ENCODE measurements at regions not wholly inside any gene's neighbourhood (a gene's known extent, or its start where the extent isn't known, plus 50 kb on each side); places are given as distances from the start of the nearest gene placed in this dataset.

DNA sequence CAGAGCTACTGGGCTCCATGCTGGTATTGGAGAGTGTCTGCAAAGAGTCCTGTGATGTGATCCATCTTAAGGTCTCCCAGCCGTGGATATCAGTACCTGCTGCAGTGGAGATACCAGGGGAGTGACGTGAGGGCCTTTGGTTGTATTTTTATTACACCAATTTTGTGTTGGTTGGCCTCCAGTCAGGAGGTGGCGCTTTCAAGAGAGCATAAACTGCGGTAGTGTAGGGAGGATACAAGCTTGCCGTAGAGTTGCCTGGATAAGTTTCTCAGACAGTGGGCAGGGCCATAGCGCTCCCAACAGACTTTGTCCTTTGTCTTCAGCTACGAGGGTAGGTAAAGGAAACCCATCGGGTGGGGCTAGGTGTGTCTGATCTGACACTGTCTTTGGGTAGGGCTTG, 113.0 kb upstream of the CEP162 start:
- Histone ChIP-seq H3K36me3 (ENCODE audit: control insufficient read depth in 1 of 2, insufficient read depth in 2 of 2, low read length in 2 of 2) (no peaks in the 10 kb centered on the region), H3K79me2 (ENCODE audit: control insufficient read depth, insufficient read depth, low read length, poor library complexity) (no peaks in the 10 kb centered on the region), H3K9ac (ENCODE audit: low read length) (no peak overlapping the region), H3K23ac (ENCODE audit: low read length) (no peak overlapping the region), H3K27me3 (ENCODE audit: insufficient read depth, low read length) (no peaks in the 10 kb centered on the region), H2BK12ac (ENCODE audit: low read length) (no peak overlapping the region), H4K91ac (ENCODE audit: low read depth, low read length) (no peak overlapping the region), H2AFZ (ENCODE audit: insufficient read depth, low read length, poor library complexity) (no peak overlapping the region), H3K4me2 (ENCODE audit: low read length) (no peak overlapping the region), H3K4me1 (ENCODE audit: control insufficient read depth in 1 of 2, insufficient read depth in 2 of 2, low read length in 2 of 2) (no peaks in the 10 kb centered on the region), H3K27ac (ENCODE audit: low read depth, low read length) (no peak overlapping the region), H3K4me3 (ENCODE audit: low read depth, low read length) (no peak overlapping the region), H3K9me3 (ENCODE audit: insufficient read depth, low read depth, low read length) (no peaks in the 10 kb centered on the region), H3K4ac (ENCODE audit: low read depth, low read length) (no peak overlapping the region), H3K14ac (ENCODE audit: low read length) (no peak overlapping the region), H4K12ac (ENCODE audit: low read depth, low read length) (no peak overlapping the region), H3K79me1 (ENCODE audit: low read length) (no peaks in the 10 kb centered on the region), H4K8ac (ENCODE audit: low read depth, low read length) (no peak overlapping the region), H2AK5ac (ENCODE audit: low read length) (no peak overlapping the region), H2BK120ac (ENCODE audit: insufficient read depth, low read length, poor library complexity) (no peak overlapping the region), H3K18ac (ENCODE audit: low read length) (no peak overlapping the region), H2BK5ac (ENCODE audit: low read depth, low read length, poor library complexity) (no peak overlapping the region)
- WGBS (ENCODE audit: extremely low coverage, insufficient coverage, insufficient read length), result no CpG with 5 or more reads among the region's 8 CpGs
- no peak for DNase-seq

DNA sequence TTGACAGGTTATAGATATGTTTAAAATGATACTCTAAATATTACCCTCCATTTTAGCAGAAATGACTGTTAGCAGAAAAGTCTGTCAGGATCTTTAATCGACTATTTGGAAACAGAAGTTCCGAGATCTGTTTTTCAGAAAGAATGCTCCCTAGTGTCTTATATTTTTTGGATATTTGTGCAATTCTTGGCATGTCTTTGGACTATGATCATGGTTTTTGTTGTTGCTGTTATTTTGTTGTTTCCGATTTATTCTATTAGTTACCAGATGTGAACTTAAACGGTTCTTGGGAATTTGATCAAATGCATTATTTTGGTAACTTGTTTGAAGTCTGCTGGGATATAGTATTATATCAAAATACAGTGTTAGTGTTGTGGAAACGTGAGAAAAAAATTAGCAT, 106.4 kb upstream of the CEP162 start:
- H3K4ac ChIP-seq (ENCODE audit: low read depth, low read length), result no peak overlapping the region
- H2AK5ac ChIP-seq (ENCODE audit: low read length), result no peak overlapping the region
- H3K27ac ChIP-seq (ENCODE audit: low read depth, low read length), result no peak overlapping the region
- no peak overlapping the region for H3K4me2 ChIP-seq (ENCODE audit: low read length)
- whole genome bisulfite sequencing (ENCODE audit: extremely low coverage, insufficient coverage, insufficient read length), result 100% methylated on average over 1 of the region's 5 CpGs
- no peak overlapping the region for H4K12ac ChIP-seq (ENCODE audit: low read depth, low read length)
- no peaks in the 10 kb centered on the region for H3K79me1 ChIP-seq (ENCODE audit: low read length)
- H4K8ac ChIP-seq (ENCODE audit: low read depth, low read length), result no peak overlapping the region
- no peak overlapping the region for H4K91ac ChIP-seq (ENCODE audit: low read depth, low read length)
- H2BK120ac ChIP-seq (ENCODE audit: insufficient read depth, low read length, poor library complexity), result no peak overlapping the region
- H3K36me3 ChIP-seq (ENCODE audit: control insufficient read depth in 1 of 2, insufficient read depth in 2 of 2, low read length in 2 of 2), result no peaks in the 10 kb centered on the region
- H3K9ac ChIP-seq (ENCODE audit: low read length), result no peak overlapping the region
- H2BK12ac ChIP-seq (ENCODE audit: low read length), result no peak overlapping the region
- no peak overlapping the region for H3K18ac ChIP-seq (ENCODE audit: low read length)
- H3K4me3 ChIP-seq (ENCODE audit: low read depth, low read length), result no peak overlapping the region
- H3K14ac ChIP-seq (ENCODE audit: low read length), result no peak overlapping the region
- H3K23ac ChIP-seq (ENCODE audit: low read length), result no peak overlapping the region
- no peaks in the 10 kb centered on the region for H3K4me1 ChIP-seq (ENCODE audit: control insufficient read depth in 1 of 2, insufficient read depth in 2 of 2, low read length in 2 of 2)
- no peak overlapping the region for H2AFZ ChIP-seq (ENCODE audit: insufficient read depth, low read length, poor library complexity)
- H2BK5ac ChIP-seq (ENCODE audit: low read depth, low read length, poor library complexity), result no peak overlapping the region
- no peaks in the 10 kb centered on the region for H3K27me3 ChIP-seq (ENCODE audit: insufficient read depth, low read length)
- no peaks in the 10 kb centered on the region for H3K9me3 ChIP-seq (ENCODE audit: insufficient read depth, low read depth, low read length)
- DNase-seq, result no peak
- H3K79me2 ChIP-seq (ENCODE audit: control insufficient read depth, insufficient read depth, low read length, poor library complexity), result no peaks in the 10 kb centered on the region

DNA sequence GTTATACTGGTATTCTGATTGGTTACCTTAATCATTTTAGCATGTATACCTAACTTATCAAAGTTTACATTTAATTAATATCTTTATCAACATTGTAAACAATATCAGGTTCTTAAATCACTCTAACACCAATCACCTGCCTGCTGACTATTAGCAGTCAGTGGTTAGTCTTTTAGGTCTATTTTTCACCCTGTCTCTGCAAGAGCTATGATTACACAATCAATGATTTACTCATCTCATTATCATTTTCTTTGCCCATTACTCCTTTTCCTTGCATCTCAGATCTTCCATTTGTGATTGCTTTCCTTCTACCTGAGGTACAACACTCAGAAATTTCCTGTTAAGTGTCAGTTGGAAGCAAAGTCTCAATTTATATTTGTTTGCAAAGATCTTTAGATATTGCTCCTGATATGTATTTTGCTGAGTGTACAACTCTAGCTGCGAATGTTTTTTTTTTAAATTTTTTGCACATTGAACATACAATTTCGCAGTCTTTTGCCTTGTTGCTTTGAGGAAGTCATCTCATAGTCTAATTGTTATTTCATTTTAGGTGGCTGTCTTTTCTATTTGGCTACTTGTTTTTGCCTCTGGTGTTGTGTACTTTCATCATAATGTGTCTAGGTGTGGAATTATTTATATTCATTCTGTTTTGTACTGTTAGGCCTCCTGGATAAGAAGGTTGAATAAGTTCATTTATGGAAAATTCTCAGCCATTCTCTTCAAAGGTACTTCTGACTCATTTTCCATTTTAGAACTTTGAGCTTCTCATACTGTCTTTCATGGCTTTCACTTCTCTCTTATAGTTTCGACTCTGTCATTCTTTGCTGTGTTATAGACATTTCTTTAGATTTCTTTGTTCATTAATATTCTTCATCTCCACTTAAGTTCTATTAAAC, 104.9 kb upstream of the CEP162 start:
- no peaks in the 10 kb centered on the region for H3K4me1 ChIP-seq (ENCODE audit: control insufficient read depth in 1 of 2, insufficient read depth in 2 of 2, low read length in 2 of 2)
- no CpG with 5 or more reads among the region's 3 CpGs for WGBS (ENCODE audit: extremely low coverage, insufficient coverage, insufficient read length)
- no peaks in the 10 kb centered on the region for H3K27me3 ChIP-seq (ENCODE audit: insufficient read depth, low read length)
- no peak overlapping the region for H3K9ac ChIP-seq (ENCODE audit: low read length)
- no peak overlapping the region for H2BK12ac ChIP-seq (ENCODE audit: low read length)
- no peak overlapping the region for H4K12ac ChIP-seq (ENCODE audit: low read depth, low read length)
- no peak overlapping the region for H3K4ac ChIP-seq (ENCODE audit: low read depth, low read length)
- DNase-seq, result no peak
- H4K8ac ChIP-seq (ENCODE audit: low read depth, low read length), result no peak overlapping the region
- no peak overlapping the region for H2BK5ac ChIP-seq (ENCODE audit: low read depth, low read length, poor library complexity)
- no peak overlapping the region for H3K23ac ChIP-seq (ENCODE audit: low read length)
- no peaks in the 10 kb centered on the region for H3K36me3 ChIP-seq (ENCODE audit: control insufficient read depth in 1 of 2, insufficient read depth in 2 of 2, low read length in 2 of 2)
- no peaks in the 10 kb centered on the region for H3K9me3 ChIP-seq (ENCODE audit: insufficient read depth, low read depth, low read length)
- H2BK120ac ChIP-seq (ENCODE audit: insufficient read depth, low read length, poor library complexity), result no peak overlapping the region
- no peaks in the 10 kb centered on the region for H3K79me2 ChIP-seq (ENCODE audit: control insufficient read depth, insufficient read depth, low read length, poor library complexity)
- no peak overlapping the region for H3K18ac ChIP-seq (ENCODE audit: low read length)
- H2AK5ac ChIP-seq (ENCODE audit: low read length), result no peak overlapping the region
- H3K4me3 ChIP-seq (ENCODE audit: low read depth, low read length), result no peak overlapping the region
- no peak overlapping the region for H4K91ac ChIP-seq (ENCODE audit: low read depth, low read length)
- no peak overlapping the region for H3K27ac ChIP-seq (ENCODE audit: low read depth, low read length)
- no peak overlapping the region for H3K14ac ChIP-seq (ENCODE audit: low read length)
- no peak overlapping the region for H2AFZ ChIP-seq (ENCODE audit: insufficient read depth, low read length, poor library complexity)
- no peaks in the 10 kb centered on the region for H3K79me1 ChIP-seq (ENCODE audit: low read length)
- H3K4me2 ChIP-seq (ENCODE audit: low read length), result no peak overlapping the region

DNA sequence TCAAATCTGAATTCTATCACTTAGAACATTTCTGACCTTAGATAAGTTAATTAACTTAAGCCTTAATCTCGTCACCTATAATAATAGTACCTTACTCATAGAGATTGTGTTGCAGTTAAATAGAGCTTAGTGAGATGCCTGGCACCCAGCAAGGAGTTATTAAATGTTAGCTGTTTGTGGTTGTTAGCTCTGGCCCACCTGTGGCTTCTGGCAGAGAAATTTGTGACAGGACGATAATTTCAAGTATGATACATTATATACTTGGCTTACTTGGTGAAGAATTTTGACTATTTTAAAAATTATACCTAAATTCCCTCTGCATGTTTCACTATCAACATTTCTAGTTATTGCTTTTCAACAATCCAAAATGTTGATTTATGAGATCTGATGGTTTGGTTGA, 102.9 kb upstream of the CEP162 start:
- Histone ChIP-seq H3K14ac (ENCODE audit: low read length) (no peak overlapping the region), H2BK12ac (ENCODE audit: low read length) (no peak overlapping the region), H3K27me3 (ENCODE audit: insufficient read depth, low read length) (no peaks in the 10 kb centered on the region), H4K8ac (ENCODE audit: low read depth, low read length) (no peak overlapping the region), H3K79me1 (ENCODE audit: low read length) (no peaks in the 10 kb centered on the region), H2BK120ac (ENCODE audit: insufficient read depth, low read length, poor library complexity) (no peak overlapping the region), H3K79me2 (ENCODE audit: control insufficient read depth, insufficient read depth, low read length, poor library complexity) (no peaks in the 10 kb centered on the region), H2AFZ (ENCODE audit: insufficient read depth, low read length, poor library complexity) (no peak overlapping the region), H3K4me1 (ENCODE audit: control insufficient read depth in 1 of 2, insufficient read depth in 2 of 2, low read length in 2 of 2) (no peaks in the 10 kb centered on the region), H2BK5ac (ENCODE audit: low read depth, low read length, poor library complexity) (no peak overlapping the region), H3K9me3 (ENCODE audit: insufficient read depth, low read depth, low read length) (no peaks in the 10 kb centered on the region), H3K4me2 (ENCODE audit: low read length) (no peak overlapping the region), H3K9ac (ENCODE audit: low read length) (no peak overlapping the region), H4K91ac (ENCODE audit: low read depth, low read length) (no peak overlapping the region), H2AK5ac (ENCODE audit: low read length) (no peak overlapping the region), H3K23ac (ENCODE audit: low read length) (no peak overlapping the region), H3K36me3 (ENCODE audit: control insufficient read depth in 1 of 2, insufficient read depth in 2 of 2, low read length in 2 of 2) (no peaks in the 10 kb centered on the region), H4K12ac (ENCODE audit: low read depth, low read length) (no peak overlapping the region), H3K4ac (ENCODE audit: low read depth, low read length) (no peak overlapping the region), H3K18ac (ENCODE audit: low read length) (no peak overlapping the region), H3K4me3 (ENCODE audit: low read depth, low read length) (no peak overlapping the region), H3K27ac (ENCODE audit: low read depth, low read length) (no peak overlapping the region)
- no peak for DNase-seq
- no CpG with 5 or more reads among the region's 2 CpGs for WGBS (ENCODE audit: extremely low coverage, insufficient coverage, insufficient read length)

All from trophoblast cell (in vitro differentiated cells and primary cell).